T-helper 1 cell (primary cell): ENCODE measurements at regions not wholly inside any gene's neighbourhood (a gene's known extent, or its start where the extent isn't known, plus 50 kb on each side); places are given as distances from the start of the nearest gene placed in this dataset.

Experiments used
- DNase-seq, 5 donors: peaks; one replicate each; pipeline ENCODE4 v3.0.0-alpha.2; 2012 to 2020

DNA sequence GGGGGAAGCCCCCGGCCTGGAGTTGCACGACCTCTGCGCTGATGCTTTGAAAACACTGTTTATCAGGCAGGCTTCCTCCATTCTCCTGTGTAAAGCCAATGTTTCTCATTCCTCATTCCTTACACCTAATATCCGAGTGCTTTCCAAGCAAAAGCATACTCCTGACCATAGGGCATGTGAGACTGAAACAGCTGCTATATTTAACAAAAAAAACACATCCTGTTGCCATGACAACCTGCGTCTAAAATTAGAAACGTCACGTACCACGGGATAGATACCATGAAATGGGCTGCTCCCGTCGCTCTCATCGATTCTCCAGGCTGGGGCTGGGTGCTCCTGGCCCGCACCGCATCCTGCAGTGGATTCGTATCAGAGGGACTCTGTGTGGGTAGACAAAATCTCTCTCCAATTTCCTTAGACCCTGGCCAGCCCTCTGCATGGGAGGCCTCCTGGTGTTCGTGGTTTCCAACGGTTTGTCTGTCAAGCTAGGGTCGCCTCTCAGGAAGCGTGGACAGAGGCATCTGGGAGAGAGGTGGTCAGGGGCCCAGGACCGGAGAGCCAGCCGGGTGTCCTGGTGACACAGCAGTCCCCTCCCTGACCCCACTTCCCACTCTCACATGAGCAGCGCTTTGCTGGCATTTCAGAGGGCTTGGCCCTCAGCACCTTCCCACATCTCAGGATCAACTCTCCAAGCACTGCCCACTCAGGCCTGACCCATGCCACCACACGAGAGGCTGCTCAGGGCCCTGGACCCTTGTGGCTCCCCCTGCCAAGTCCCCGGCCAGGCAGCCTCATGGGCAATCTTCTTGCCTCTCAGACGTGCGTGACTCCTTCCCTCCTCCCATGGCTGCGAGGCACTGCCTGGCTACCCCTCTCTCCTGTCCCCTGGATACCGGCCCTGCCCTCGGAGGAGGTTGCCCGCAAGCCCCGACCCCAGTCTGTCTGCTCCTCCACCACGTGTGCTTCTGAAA, 268.1 kb downstream of the NDUFA10 start:
- no peak for DNase-seq

DNA sequence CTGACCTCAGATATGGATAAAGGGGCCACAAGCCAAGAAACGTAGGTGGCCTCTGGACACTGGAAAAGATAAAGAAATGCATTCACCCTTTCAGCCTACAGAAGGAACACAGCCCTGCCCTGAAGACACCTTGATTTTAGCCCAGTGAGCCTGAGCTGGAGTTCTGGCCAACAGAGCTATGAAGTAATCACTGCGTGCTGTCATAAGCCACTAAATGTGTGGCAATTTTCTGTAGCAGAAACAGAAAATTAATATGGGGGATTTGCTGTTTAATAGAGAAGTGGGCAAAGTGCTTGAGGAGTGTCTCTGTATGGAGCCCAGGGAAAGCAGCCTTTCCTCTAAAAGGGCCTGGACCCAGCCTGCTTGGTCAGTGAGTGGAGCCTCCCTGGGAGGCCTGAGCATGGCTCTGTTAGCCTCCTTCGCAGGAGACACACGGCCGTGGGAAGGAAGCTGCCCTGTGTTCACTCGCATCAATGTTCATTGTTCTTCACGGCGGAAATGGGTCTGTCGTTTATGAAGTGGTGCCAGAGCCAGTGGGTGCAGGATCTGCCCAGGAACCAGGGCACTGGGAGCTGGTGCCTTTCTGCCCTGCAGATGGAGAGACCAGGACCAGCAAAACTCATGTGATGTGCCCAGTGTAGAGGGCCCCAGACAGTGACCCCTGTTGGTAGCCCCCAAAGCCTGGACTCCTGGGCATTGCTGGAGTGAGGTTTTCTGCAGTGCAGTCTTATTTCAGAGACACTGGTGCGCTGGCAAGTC, 268.9 kb downstream of the NDUFA10 start:
- no peak for DNase-seq

DNA sequence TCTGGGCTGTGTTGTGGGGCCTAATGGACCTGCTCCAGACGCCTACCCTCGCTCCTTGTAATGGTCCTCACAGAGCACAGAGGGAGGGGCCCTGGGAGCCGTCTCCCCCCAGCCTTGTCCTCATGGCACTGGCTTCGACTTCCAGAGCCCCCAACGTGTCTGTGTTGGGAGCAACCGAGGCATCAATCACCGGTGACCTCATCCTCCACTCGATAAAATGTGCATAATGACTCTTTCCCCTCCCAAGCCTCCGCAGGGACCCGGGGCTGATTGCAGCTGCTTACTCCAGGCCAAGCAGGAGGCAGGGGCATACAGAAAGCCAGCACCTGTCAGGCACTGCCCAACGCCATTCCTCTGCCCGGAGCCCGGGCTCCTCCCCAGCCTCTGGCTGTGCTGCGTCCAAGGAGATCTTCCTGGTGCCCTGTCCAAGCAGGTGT, 271.7 kb downstream of the NDUFA10 start:
- DNase-seq, result no peak

DNA sequence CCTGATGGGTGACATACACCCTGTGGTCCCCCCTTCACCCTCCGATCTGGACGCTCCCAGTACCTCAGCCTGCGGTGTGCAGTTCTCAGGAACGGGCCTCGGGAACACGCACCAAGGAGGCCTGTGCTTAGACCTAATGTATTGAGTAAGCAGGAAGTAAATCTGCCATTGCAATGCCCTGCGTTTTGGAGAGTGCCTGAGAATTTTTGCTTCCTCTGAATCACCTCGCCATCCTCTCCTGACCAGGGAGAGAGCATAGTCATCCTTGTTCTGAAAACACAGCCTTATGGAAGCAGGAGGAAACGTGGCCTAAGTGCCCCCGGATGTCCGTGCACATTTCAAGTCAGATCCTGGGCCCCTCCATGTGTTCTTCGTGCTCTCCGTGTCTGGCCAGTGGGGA, 272.2 kb downstream of the NDUFA10 start:
- DNase-seq, result no peak

DNA sequence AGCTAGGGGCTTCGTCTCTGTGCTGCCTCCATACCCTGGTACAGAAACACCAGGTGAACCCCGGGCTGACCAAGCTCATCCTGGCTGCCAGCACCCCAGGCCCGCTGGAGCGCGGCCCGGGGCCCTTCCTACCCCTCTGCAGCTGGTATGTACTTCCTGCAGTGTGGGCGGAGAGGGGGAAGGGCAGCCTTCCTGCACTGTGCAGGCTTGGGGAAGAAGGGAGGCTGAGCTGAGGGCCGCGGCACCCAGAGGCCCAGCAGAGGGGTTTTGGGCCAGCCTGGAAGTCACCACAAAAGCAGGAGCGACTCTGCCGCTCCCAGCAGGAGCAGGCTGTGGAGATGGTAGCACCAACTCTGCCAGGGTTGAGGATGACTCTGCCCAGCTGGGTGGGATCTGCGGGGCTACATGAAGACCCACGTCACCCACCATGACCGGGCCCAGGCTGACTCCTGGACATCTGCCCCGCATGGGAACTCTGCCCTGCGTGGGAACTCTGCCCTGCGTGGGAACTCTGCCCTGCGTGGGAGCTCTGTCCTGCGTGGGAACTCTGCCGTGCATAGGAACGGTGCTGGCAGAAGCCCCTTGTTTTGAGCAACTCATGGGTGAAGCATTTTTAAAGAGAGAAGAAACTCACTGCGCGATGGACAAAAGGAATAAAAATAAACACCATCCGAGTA, 273.3 kb downstream of the NDUFA10 start:
- peak in 1 of 5 donors; percentile 11 for DNase-seq

DNA sequence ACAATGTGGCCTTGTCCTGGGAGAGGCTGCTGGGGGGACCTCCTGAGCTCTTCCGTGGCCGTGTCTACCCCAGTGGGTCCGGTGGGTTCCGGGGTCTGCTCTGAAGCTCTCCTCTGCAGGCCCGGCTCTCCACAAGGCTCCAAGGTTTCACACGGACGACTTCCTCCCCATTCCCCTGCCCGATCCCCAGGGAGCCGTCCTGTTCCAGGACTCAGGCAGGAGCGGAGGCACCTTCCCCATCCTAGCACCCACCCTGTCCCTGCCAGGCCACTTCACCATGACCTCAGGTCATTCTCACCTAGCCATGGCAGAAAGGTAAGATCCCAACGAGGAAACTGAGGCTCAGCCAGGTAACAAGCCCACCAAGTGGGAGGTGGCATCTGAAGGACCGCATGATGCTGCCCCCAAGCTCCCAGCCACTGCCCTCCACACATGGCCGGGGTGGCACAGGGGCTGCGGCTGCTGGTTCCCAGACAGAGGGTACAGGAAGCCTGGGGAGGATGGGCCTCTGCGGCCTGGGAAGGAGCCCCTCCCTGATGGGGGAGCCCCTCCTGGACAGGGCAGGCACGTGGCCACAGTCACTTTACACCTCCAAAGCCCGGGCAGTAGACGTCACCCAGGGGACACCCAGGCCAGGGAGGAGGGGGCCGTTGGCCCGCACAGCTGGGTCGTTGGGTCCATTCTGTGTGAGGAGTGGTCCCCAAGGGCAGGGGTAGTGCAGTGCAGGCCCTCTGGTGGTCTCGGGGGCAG, 274.0 kb downstream of the NDUFA10 start:
- no peak for DNase-seq

DNA sequence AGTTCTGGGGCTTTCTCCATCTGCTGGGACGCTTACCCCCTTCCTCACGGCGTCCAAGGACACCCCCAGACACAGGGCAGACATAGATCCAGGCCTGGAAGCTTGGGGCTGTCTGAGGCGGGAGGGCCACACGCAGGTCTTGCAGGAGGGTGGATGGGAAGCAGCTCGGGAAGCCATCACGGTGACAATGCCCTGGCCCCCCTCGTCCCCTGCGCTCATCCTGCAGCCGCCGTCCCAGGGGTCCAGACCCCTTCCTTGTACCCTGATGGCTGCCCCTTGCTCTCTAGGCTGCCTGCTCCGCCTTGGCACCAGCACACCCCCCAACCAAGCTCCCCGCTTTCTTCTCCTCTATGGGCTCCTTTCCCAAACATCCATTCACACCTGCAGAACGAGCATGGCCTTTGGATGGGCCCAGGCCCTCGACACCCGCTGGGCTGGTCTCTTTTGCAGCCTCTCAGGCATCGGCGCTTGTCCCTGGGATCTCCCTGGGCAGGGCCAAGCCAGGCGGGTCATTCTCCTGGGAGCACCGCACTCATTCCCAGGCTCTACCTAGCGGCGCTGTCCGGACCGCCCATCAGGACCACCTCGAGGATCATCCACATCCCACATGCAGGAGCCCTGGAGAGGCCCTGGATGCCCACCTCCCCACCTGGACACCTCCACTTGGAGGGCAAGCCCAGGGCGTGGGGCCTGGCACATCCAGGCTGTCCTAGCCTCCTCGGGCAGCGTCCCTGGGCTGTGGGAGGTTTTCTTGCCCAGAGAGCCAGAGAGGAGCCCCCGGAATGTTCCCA, 274.9 kb downstream of the NDUFA10 start:
- DNase-seq, result no peak

DNA sequence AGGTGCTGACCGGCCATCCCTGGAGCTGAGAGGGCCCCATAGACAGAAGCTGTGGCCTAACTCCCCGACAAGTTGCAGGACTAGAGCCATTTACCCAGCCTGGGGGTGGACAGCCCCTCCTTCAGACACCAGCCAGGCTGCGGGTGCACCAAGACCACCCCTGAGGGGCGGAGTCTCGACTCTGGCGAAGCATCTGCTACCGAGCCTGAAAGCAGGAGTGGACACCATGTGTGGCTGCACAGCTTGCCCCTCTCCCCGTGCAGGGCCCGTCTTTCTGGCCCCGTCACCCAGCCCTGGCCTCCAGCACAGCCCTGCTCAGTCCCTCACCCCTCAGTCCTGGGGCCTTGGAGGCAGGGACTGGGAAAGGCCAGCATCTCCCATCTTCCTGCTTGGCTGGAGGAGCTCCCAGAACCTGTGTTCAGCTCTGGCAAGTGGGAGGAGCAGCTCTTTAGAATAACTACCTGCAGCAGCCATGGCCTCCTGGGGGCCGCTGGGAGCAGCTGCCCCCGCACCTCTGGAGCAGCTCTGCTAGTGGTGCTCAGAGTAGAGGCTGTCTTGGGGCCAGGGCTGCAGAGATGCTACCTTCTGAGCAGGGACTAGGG, 275.8 kb downstream of the NDUFA10 start:
- DNase-seq, result no peak

DNA sequence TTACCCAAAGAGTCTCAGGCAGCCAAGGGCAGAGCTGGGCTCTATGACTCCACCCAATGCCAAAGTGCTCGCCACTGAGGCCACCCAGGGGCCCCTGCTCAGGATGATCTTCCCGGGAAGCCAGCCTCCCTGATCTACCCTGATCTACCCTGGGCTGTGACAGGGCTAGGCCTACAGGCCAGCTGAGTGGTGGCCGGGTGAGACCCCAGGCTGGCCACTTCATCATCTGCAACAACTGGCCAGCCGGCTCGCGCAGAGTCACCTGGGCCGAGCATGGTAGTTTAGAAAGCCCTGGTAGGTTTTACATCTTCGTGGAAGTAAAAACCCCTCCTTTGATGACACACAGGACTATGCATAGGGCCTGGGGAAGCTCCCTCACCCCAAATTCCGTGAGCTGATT, 276.3 kb downstream of the NDUFA10 start:
- DNase-seq, result no peak

DNA sequence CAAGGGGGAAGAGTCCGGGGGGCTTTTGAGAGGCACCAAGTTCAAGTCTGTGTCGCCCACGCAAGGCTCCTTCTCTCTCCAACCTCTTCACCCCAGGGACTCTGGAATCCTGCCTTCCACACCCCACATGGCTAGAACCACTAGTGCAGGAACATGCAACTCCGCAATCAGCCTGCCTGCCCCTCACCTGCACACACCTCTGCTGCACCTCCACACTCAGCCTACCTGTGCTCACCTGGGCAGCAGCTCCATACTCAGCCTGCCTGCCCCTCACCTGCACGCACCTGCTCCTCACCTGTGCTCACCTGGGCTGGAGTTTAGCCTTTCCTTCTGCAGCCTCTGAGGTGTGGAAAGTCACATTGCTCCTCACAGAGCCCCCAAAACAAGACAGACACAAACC, 277.4 kb downstream of the NDUFA10 start:
- DNase-seq, result no peak

DNA sequence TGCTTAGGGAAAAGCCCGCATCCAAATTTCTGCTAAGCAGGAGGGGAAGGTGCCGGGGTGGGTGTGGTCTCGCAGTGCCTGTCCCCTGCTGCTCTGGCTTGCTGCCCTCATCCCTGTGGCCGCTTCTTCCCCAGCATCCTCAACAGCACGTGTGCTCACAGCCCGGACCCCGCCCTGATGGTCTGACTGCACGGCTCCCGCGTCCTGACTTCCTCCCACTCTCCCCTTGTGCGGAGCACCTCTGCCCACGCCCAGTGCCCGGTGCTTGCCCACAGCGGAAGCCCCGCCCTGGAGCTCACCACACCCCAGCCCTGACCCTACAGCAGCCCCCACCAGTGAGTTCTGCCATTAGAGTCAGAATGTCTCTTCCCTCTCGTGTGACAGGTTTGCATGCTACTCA, 277.9 kb downstream of the NDUFA10 start:
- no peak for DNase-seq

DNA sequence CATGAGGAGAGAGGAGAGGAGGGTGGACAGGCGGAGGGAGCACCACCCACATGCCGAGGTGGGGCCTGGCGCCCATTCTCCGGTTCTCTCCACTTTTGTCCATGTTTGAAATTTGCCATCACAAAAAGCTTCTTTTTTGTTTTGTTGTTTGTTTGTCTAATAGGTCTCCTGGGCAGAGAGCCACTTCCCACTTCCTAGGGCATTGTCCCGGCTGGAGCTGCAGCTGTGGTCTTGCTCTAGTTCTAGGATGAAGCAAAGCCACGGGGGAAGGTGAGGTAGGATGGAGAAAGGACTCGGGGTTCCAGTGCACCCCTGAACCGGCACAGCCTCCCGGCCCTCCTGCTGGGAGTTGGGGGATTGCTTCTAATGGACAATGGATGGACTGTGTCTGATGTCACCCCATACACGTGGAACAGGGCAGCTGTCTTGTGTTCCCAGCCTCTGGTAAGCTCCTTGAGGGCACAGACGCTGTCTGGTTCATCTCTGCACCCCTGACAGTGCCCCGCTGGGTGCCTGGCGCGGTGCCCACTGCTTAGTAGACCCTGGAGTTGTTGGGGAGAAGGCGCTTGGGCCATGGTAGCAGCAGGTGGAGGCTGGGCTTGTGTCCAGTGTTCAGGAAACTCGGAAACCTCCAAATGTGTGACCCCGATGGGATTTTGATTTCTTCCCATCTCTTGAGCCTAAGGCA, 278.4 kb downstream of the NDUFA10 start:
- DNase-seq, result no peak

DNA sequence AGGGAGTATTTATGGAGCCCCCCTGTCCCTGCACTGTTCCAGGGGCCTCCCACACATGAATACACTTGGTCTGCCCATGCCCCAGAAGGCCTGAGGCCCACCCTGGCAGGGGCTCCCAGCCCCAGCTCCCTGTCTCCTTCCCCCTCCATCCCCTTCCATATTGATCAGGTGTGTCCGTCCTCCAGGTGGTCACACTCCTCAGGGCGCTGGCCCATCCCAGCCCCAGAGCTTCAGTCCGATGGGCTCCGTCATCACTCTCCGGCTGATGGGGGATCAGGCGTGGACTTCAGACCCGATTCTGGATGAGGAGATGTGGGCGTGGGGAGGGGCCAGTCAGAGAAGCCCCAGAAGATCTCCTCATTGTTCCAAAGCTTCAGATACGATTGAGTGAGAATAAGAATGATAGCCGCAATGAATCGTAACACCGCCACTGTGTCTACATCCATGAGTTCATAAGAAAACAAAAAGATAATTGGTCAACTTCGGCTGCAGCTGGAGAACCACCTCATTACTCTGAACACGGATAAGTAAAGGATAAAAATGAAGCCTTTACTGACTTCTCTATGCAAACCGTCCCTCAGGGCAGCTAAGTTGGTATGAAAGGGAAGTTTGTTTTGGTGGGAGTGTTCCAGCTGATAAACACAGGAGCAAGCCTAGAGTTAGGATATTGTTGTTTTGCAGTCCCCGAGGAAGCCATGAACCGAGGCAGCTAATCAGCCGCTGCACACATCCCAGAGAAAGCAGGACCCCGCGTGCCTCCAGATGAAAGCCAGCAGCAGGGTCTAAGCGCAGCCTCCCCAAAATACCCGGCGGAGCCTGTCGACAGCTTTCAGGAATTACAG, 279.5 kb downstream of the NDUFA10 start:
- no peak for DNase-seq

DNA sequence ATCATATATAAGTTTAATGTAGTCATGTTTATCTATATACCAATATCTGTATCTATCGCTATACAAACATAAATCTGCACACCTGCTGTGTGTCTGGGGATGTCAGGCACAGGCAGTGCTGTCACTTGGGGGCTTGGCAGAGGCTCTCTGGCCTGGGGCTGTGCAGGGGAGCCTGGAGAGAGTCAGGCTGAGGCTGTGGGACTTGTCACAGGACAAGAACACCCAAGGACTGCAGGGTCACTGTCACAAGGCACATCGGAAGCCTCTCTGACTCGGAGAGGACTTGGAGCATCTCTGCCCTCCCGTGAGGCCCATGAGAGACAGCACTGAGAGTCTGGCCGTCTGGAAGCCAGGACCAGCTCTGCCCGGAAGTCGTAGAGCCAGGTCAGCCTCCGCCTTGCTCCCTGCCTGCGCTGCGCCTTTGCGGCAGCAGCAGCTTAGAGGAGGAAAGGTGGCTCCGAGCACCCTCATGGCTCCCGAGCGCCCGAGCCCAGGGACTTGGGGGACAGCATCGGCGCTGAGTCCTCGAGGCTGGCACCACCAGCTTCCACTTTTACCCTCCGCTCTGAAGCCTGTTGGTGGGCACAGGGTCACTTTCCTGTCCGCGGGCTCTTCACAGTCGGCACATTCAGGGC, 280.3 kb downstream of the NDUFA10 start:
- DNase-seq, result no peak

DNA sequence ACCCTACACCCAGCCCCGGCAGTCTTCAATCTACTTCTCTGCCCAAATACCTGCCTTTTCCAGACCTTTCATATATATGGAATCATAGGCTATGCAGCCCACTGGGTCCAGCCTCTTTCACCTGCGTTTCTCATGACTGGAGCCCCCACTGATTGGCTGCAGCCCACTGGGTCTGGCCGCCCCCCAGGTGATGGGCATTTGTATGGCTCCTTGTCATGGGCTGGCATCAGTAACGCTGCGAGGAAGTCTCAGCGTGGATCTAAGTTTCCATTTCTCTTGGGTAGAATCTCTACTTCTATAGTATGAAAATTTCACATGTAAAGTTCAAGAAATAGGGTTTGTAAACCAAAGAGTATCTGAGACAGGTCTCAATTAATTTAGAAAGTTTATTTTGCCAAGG, 281.9 kb downstream of the NDUFA10 start:
- DNase-seq, result no peak

DNA sequence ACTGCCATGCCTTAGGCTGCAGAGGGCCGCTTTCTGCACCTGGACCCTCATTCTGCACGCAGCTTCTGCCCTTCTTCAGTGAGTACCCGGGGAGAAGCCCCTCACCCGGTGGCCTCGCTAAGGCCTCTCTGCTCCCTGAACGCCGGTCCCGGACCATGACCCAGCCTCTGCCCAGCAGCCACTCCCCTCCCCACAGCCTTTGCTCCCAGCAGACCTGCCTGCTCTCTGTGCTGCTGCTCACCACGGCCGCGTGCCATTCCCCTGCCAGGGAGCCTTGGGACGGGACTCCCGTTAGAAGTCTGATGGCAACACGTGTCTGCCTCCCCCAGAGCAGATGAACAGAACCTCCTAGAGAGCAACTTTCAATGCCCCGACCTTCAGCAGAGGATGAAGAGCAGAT, 282.8 kb downstream of the NDUFA10 start:
- no peak for DNase-seq

DNA sequence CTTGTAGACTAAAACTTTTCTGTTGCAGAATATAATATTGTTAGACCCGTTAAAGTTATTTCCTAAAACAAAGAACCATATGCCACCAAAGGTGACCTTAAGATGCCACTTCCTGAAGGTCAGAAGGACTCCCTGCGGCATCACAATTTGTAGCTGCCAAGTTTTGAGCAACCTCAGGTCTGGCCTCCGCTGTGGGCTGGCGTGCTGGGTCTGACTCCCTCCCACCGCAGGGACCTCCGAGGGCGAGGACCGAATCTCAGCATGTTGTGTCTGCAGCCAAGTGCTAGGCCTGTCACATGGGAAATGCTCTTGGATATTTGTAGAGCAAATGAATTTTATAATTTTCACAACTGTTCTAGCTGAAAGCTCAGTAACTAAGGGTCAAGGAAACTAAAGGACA, 285.9 kb downstream of the NDUFA10 start:
- DNase-seq, result no peak

DNA sequence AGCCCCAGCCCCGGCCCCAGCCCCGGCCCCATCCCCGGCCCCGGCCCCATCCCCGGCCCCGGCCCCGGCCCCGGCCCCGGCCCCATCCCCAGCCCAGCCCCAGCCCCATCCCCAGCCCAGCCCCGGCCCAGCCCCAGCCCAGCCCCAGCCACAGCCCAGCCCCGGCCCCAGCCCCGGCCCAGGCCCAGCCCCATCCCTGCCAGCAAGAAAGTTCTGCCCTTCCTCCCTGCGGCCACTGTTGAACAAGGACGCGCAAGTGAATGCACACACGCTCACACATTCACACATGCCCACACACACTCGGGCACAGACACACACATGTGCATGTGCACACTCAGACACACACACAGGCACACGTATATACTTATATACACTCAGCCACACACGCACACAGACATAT, 287.0 kb downstream of the NDUFA10 start:
- DNase-seq, result no peak

DNA sequence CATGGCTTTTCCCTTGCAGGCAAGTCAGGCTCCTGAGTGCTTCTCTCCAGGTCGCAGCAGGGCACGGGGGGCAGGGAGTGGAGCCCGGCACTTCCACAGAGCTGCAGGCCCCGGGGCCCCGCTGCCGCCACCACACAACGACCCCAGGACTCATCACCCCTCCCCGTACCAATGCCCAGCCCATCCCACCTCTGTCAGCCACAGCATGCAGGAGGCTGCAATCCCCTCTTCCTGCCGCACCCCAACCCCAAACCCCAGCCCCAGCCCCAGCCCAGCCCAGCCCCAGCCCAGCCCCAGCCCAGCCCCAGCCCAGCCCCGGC, 288.0 kb downstream of the NDUFA10 start:
- DNase-seq, result no peak
